HG02610 (cell line): ENCODE measurements at regions not wholly inside any gene's neighbourhood (a gene's known extent, or its start where the extent isn't known, plus 50 kb on each side); places are given as distances from the start of the nearest gene placed in this dataset.
"Not testable (repeated sequence)": the region's sequence is repeated elsewhere in the genome, so short reads cannot be mapped to it uniquely, and the experiment has no call there.

Experiments used
- ATAC-seq: cut with Tn5 transposase; IDR thresholded peaks from one replicate; pipeline ENCODE4 v1.9.1; 2021; ENCODE audit warnings: mild to moderate bottlenecking, moderate library complexity; ENCODE audit not compliant: unreplicated experiment

GRCh38 chr1:234827656-234828055, 217.7 kb upstream of the IRF2BP2 start:
- ATAC-seq: no peak

- ATAC-seq: no peak
These were observed 217.2 kb upstream of the IRF2BP2 start for GRCh38 chr1:234827181-234827580.

- no peak for ATAC-seq
These were observed 216.4 kb upstream of the IRF2BP2 start for GRCh38 chr1:234826352-234826751.

GRCh38 chr1:234825498-234826165, 215.7 kb upstream of the IRF2BP2 start:
- ATAC-seq: no peak

GRCh38 chr1:234824836-234825235, 214.9 kb upstream of the IRF2BP2 start:
- ATAC-seq: not testable (repeated sequence)

- ATAC-seq: no peak
These were observed 213.5 kb upstream of the IRF2BP2 start for GRCh38 chr1:234823191-234824176.

GRCh38 chr1:234821840-234822239, 211.9 kb upstream of the IRF2BP2 start:
- ATAC-seq: no peak

GRCh38 chr1:234820597-234820996, 210.6 kb upstream of the IRF2BP2 start:
- no peak for ATAC-seq

- ATAC-seq: not testable (repeated sequence)
These were observed 209.9 kb upstream of the IRF2BP2 start for GRCh38 chr1:234819845-234820244.

GRCh38 chr1:234818040-234818387, 208.0 kb upstream of the IRF2BP2 start:
- not testable (repeated sequence) for ATAC-seq

GRCh38 chr1:234817313-234818039, 207.5 kb upstream of the IRF2BP2 start:
- ATAC-seq: not testable (repeated sequence)

- not testable (repeated sequence) for ATAC-seq
These were observed 206.9 kb upstream of the IRF2BP2 start for GRCh38 chr1:234816864-234817263.

GRCh38 chr1:234816186-234816851, 206.3 kb upstream of the IRF2BP2 start:
- ATAC-seq: not testable (repeated sequence)

GRCh38 chr1:234815295-234815815, 205.4 kb upstream of the IRF2BP2 start:
- ATAC-seq: not testable (repeated sequence)

- ATAC-seq: not testable (repeated sequence)
These were observed 204.3 kb upstream of the IRF2BP2 start for GRCh38 chr1:234814235-234814634.

- ATAC-seq: not testable (repeated sequence)
These were observed 201.8 kb upstream of the IRF2BP2 start for GRCh38 chr1:234811824-234812223.

GRCh38 chr1:234810726-234811125, 200.7 kb upstream of the IRF2BP2 start:
- not testable (repeated sequence) for ATAC-seq

GRCh38 chr1:234809854-234810245, 199.9 kb upstream of the IRF2BP2 start:
- ATAC-seq: not testable (repeated sequence)

- peak; percentile 86 for ATAC-seq
These were observed 199.2 kb upstream of the IRF2BP2 start for GRCh38 chr1:234808943-234809853.
